HT-29 (cell line): ENCODE measurements at regions not wholly inside any gene's neighbourhood (a gene's known extent, or its start where the extent isn't known, plus 50 kb on each side); places are given as distances from the start of the nearest gene placed in this dataset.

Source experiments
- DNase-seq: peaks from one replicate; pipeline ENCODE4 v3.0.0-alpha.2; 2015; ENCODE audit warnings: low spot score

GRCh38 chr3:182713743-182714517, 79.4 kb upstream of the ATP11B start:
- peak; percentile 79 for DNase-seq

GRCh38 chr3:182715006-182715405, 78.3 kb upstream of the ATP11B start:
- DNase-seq = no peak

GRCh38 chr3:182716114-182716688, 77.1 kb upstream of the ATP11B start:
- no peak for DNase-seq

- DNase-seq = peak; percentile 40
Observed at GRCh38 chr3:182717216-182717615, 76.1 kb upstream of the ATP11B start.

GRCh38 chr3:182722907-182723306, 70.4 kb upstream of the ATP11B start:
- no peak for DNase-seq

- no peak for DNase-seq
Observed at GRCh38 chr3:182723596-182723995, 69.7 kb upstream of the ATP11B start.

GRCh38 chr3:182725372-182726251, 67.7 kb upstream of the ATP11B start:
- peak; percentile 30 for DNase-seq

GRCh38 chr3:182726258-182727142, 66.8 kb upstream of the ATP11B start:
- DNase-seq = no peak

GRCh38 chr3:182728238-182728637, 65.1 kb upstream of the ATP11B start:
- DNase-seq = no peak

- no peak for DNase-seq
Observed at GRCh38 chr3:182729903-182730674, 63.2 kb upstream of the ATP11B start.

- no peak for DNase-seq
Observed at GRCh38 chr3:182730675-182731042, 62.6 kb upstream of the ATP11B start.

- no peak for DNase-seq
Observed at GRCh38 chr3:182731764-182732163, 61.5 kb upstream of the ATP11B start.

- DNase-seq = no peak
Observed at GRCh38 chr3:182732232-182733015, 60.9 kb upstream of the ATP11B start.

- no peak for DNase-seq
Observed at GRCh38 chr3:182735672-182736071, 57.6 kb upstream of the ATP11B start.

- DNase-seq = no peak
Observed at GRCh38 chr3:182737825-182738224, 55.5 kb upstream of the ATP11B start.

GRCh38 chr3:182738583-182739411, 54.5 kb upstream of the ATP11B start:
- peak; percentile 96 for DNase-seq

- no peak for DNase-seq
Observed at GRCh38 chr3:182739619-182740018, 53.7 kb upstream of the ATP11B start.

GRCh38 chr3:182740710-182741109, 52.6 kb upstream of the ATP11B start:
- peak; percentile 86 for DNase-seq

- DNase-seq = no peak
Observed at GRCh38 chr3:182741214-182741613, 52.1 kb upstream of the ATP11B start.
